NCI-H82 treated with DMSO at 0.1 percent for 48 hours (cell line): ENCODE measurements at regions not wholly inside any gene's neighbourhood (a gene's known extent, or its start where the extent isn't known, plus 50 kb on each side); places are given as distances from the start of the nearest gene placed in this dataset.
A peak's percentile ranks its signal among the peaks of the same experiment; 100 is the strongest.

Experiments
- DNase-seq: peaks from one replicate; lab custom pipeline; 2025; ENCODE audit not compliant: unreplicated experiment; lab: John Stamatoyannopoulos, UW

GRCh38 chr4:136156947-136157346, 1375.3 kb downstream of the PCDH18 start:
- no peak for DNase-seq

- DNase-seq, result no peak
These were observed 1382.2 kb downstream of the PCDH18 start for GRCh38 chr4:136150046-136150445.

GRCh38 chr4:136136601-136137000, 1395.7 kb downstream of the PCDH18 start:
- no peak for DNase-seq

- DNase-seq, result peak; percentile 53
These were observed 1408.0 kb downstream of the PCDH18 start for GRCh38 chr4:136124251-136124745.

DNA sequence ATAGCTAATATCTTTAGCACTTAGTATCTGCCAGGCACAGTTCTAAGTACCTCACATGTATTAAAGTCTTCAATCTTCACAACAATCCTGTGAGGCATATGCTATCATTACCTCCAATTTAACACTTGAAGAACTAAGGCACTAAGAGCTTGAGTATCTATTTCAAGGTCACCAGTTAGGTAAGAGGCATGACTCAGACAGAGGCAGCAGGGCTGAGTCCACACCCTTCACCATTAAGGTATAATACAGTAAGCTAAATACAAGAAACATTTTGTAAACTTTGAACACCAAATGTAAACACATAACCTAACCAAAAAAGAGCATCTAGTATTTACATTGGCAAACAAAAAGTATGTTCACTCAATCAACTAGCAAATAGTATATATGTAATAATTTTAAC, 1410.9 kb downstream of the PCDH18 start:
- no peak for DNase-seq

GRCh38 chr4:136113921-136114320, 1418.4 kb downstream of the PCDH18 start:
- DNase-seq, result no peak

- no peak for DNase-seq
These were observed 1420.2 kb downstream of the PCDH18 start for GRCh38 chr4:136112116-136112515.

DNA sequence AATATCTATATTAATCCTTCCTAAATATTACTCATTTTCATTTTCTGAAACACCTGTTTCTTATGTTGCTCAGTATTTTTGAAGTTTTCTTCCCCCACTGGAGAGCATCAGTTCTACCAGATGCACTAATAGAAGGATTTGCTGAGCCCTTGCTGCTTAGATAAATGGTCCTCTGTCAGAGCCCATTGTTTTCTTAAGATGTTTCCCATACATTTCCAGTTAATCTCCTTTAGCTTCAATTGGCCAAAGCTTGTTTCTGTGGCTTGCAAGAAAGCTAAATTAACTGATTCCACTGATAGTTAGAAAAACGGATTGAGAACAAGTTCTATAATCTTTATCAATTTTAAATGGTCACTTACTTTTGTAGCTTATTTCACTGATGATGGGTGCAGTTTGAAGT, 1425.5 kb downstream of the PCDH18 start:
- no peak for DNase-seq

GRCh38 chr4:136103616-136104015, 1428.7 kb downstream of the PCDH18 start:
- no peak for DNase-seq

- DNase-seq, result no peak
These were observed 1434.6 kb downstream of the PCDH18 start for GRCh38 chr4:136097676-136098075.

DNA sequence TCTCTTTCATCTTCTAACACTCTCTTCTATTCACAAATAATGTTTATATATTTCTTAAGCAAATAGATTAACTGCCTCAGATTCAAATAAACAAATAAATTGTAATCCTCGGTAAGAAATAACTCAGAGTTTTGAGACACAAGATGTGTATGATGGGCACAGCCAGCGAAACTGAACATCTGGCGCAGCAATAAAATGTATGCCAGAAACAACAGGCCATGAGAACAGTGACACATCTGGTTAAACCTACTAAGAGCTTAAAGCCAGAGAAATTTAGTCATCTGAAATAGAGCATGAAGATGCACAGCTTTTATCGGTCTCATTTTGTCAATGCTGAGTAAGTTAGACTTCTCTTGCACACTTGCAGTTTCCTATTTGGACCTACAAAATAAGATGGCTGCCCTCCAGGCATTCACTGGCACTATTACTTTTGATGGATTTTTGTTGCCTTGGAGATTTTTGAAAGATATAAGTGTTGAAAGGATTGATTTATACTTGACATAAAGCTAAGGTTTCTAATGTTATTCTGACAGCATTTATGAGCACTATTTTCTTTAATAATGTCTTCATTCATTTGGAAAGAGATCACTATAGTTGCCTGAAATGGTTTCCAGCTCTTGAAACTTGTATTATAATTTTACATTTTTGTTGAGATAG, 1444.0 kb downstream of the PCDH18 start:
- no peak for DNase-seq

DNA sequence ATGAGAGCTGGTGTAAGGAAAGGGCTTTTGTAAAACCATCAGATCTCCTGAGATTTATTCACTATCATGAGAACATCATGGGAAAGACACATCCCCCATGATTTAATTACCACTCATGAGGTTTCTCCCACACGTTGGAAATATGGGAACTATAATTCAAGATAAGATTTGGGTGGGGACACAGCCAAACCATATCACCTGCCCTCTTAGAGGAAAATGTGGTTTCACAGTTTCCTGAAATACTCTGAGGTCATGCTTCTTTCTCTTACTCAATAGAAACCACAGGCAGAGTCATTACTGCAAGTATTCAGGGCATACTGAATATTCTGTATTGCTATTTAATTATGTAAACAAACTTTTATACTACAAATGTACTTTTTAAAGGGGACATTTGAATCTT, 1453.3 kb downstream of the PCDH18 start:
- DNase-seq, result no peak

DNA sequence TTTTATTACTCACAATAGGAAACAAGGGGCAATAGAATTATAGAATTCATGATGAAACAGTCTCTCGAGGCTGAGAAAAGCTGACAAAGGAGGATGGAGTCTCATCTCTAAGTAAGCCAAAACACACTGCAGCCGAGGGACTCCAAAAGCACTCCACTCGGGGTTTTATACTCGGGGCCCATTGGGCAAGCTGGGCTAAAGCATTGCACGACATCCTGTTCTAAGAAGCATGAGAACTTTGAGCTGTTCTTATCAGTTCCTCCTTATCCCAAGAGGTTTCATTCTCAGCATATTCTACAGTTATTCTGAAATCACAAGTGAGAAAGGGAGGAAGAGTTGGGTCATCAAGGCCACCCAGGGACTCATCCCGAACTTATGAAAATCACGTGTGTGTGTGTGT, 1475.5 kb downstream of the PCDH18 start:
- no peak for DNase-seq

GRCh38 chr4:136055360-136055759, 1476.9 kb downstream of the PCDH18 start:
- no peak for DNase-seq

DNA sequence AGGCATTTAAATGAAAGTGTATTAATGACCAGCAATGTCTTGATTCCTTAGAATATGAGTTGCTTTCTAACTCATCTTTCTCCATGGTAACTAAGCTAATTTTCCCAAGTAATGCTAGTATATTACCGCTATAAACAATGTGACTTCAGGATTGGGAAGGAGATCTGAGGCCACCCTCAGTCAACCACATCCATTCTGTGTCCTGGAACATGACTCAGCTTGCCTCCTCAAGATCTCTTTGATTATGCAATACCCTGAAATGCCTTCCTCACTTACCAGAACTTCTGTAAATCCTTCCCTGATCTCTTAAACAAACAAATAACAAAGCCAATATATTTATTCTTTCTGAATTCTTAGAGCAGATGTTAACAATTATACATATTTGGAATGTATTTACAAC, 1495.5 kb downstream of the PCDH18 start:
- no peak for DNase-seq

GRCh38 chr4:136032391-136032790, 1499.9 kb downstream of the PCDH18 start:
- DNase-seq, result no peak

DNA sequence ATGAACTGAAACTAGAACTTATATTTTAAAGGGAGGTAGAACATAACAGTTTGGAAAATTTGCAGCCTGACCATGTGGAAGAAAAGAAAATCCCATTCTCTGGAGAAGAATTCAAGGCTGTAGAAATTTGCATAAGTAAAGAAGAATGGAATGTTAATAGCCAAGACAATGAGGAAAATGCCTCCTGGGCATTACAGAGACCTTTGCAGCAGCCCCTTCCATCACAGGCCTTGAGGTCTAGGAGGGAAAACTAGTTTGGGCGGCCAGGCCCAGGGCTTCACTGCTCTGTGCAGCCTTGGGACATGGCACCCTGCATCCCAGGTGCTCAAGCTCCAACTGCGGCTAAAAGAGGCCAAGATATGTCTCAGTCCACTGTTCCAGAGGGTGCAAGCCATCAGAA, 1506.8 kb downstream of the PCDH18 start:
- DNase-seq, result no peak

GRCh38 chr4:136017556-136017955, 1514.7 kb downstream of the PCDH18 start:
- DNase-seq, result no peak

GRCh38 chr4:136012220-136012619, 1520.1 kb downstream of the PCDH18 start:
- no peak for DNase-seq

- no peak for DNase-seq
These were observed 1522.9 kb downstream of the PCDH18 start for GRCh38 chr4:136009258-136009832.

DNA sequence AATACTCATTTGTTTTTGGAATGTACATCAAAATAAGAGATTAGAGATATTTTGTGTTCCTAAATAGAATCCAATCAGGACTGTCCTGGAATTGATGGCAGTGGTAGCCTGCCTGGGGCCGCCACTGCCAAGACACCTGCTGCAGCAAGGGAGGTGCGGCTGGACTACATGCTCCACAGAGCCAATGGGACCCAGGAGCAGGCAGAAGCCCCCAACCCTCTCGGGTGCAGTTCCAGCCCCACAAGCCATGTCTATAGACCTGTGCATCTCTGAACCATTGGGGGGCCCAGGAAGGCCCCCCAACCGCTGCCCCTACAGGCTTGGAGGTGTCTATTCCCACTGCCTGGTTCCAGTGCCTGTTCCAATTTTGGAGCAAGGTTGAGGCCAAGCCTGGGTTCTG, 1524.3 kb downstream of the PCDH18 start:
- no peak for DNase-seq

- no peak for DNase-seq
These were observed 1530.0 kb downstream of the PCDH18 start for GRCh38 chr4:136002316-136002715.

GRCh38 chr4:136001791-136002190, 1530.5 kb downstream of the PCDH18 start:
- no peak for DNase-seq
